ENCODE measurements at regions not wholly inside any gene's neighbourhood (a gene's known extent, or its start where the extent isn't known, plus 50 kb on each side); places are given as distances from the start of the nearest gene placed in this dataset.
"Not testable (repeated sequence)": the region's sequence is repeated elsewhere in the genome, so short reads cannot be mapped to it uniquely, and the experiment has no call there.

DNA sequence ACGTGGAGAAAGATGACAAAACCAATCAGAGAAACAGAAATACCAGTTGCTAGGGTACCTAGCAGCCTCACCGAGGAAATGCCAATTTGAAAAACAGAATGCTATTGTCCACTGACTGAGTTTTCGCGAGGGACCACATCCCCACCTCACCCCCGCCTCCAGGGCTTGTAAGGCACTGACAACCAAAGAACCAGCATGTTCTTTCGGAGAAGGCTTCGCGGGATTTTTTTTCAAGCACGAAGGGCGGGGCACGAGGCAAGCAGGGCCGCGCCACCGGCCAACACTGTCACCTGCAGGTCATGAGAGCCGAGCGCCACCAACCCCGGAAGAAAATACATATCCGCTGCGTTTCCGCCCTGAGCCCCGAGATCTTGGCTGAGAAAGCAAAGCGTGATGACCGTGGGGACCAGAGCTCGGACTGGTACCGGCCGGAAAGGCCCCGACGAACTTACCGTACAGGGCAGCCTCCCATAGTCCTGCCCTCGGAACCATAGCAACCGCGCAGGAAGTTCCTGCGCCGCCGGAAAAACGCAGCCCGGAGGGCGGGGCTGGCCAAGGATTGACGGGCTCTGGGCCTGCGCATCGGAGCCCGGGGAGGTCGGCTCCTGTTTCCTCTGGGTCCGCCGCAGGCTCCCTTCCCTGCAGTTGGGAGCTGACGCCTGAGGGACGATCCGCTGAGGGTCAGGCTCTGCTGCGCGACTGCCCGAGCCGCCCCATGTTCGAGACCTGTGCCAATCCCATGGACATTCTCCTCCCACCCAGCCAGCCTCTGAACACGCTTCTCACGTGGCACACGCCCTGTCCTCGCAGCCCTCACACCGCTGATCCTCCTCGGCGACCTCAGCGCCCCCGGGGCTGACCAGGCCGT is 59.2 kb upstream of the PAGE5 start:
- TF ChIP-seq, protein P1, sequence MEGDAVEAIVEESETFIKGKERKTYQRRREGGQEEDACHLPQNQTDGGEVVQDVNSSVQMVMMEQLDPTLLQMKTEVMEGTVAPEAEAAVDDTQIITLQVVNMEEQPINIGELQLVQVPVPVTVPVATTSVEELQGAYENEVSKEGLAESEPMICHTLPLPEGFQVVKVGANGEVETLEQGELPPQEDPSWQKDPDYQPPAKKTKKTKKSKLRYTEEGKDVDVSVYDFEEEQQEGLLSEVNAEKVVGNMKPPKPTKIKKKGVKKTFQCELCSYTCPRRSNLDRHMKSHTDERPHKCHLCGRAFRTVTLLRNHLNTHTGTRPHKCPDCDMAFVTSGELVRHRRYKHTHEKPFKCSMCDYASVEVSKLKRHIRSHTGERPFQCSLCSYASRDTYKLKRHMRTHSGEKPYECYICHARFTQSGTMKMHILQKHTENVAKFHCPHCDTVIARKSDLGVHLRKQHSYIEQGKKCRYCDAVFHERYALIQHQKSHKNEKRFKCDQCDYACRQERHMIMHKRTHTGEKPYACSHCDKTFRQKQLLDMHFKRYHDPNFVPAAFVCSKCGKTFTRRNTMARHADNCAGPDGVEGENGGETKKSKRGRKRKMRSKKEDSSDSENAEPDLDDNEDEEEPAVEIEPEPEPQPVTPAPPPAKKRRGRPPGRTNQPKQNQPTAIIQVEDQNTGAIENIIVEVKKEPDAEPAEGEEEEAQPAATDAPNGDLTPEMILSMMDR (IDR thresholded peaks at IDR 0.05; ENCODE audit: borderline replicate concordance, insufficient read depth, low read depth, low read length): peak; percentile 67

DNA sequence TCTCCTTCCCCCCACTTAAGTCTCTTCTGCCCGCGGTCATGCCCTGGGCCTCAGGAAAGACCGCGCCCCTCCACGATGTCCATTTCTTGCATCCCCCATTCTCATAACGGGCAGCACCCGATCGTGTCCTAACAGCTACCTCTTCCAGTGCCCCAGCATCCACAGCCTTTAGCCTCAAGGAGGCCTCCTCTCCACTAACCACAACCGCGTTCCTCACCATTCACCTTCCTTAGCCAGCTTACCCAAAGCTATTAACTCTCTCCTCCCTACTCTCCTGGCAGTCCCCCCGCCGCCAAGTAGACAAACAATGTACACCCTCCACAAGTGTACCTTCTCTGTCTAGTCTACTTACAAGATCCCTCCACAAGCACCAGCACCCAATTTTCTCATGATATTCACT is 58.6 kb upstream of the PAGE5 start:
- H3K4me3 ChIP-seq (ENCODE audit: low read depth, low read length): peak overlapping the region; percentile 66
- TF ChIP-seq, protein P1 (IDR thresholded peaks at IDR 0.05; ENCODE audit: borderline replicate concordance, insufficient read depth, low read depth, low read length): no peak

More for the DNA sequence above, 59.2 kb upstream of the PAGE5 start:
- peak overlapping the region; percentile 66 for H3K4me3 ChIP-seq (ENCODE audit: low read depth, low read length)

DNA sequence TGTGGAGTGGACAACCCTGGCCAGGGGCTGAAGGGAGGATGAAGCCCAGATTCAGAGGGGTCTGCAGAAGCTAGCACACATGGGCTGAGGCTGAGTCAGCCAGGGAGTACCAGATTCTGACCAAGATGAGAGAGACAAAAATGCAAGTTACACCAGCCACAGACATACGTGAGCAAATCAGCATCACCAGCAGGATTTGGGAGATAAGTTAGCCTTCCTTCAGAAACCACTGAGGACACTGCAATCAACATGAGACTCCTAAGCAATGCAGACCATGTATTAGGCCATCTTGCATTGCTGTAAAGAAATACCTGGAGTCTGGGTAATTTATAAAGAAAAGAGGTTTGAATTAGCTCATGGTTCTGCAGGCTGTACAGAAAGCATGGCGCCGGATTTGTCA is 57.0 kb upstream of the PAGE5 start:
- TF ChIP-seq, protein P1 (IDR thresholded peaks at IDR 0.05; ENCODE audit: borderline replicate concordance, insufficient read depth, low read depth, low read length): no peak
- H3K4me3 ChIP-seq (ENCODE audit: low read depth, low read length): no peak overlapping the region

DNA sequence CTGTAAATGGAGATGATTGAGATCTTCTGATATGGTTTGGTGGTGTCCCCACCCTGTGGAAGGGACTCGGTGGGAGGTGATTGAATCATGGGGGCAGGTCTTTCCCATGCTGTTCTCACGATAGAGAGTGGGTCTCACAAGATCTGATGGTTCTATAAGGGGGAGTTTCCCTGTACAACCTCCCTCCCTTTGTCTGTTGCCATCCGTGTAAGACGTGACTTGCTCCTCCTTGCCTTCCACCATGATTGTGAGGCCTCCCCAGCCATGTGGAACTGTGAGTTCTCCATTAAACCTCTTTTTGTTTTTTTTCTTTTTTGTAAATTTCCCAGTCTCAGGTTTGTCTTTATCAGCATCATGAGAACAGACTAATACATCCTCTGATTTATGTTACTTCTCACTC is 55.1 kb upstream of the PAGE5 start:
- not testable (repeated sequence) for H3K4me3 ChIP-seq (ENCODE audit: low read depth, low read length)

DNA sequence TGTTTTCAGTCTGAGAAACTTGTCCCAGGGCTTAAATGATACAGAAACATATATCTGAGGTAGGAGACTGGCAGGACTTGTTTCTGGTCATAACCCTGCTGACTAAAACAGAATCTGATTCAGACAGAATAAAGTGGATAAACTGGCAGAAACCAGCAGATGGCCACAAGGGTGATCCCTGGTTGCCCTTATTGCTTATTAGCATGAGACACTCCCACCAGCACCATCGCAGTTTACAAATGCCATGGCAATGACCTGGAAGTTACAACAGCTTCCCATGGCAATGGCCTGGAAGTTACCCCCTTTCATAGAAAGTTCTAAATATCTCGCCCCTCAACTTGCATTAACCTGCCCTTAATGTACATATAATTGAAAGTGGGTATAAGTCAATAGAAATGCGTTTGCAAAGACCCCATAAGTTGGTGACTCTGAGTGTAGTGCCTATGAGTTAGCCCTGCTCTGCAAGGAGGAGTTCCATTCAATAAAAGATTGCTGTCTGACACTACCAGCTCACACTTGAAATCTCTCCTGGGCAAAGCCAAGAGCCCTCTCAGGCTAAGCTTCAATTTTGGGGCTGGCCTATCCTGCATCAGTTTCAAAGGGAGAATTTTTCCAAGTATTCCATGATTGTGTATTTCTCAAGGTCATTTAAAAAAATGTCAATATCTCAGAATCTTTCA is 52.9 kb upstream of the PAGE5 start:
- no peak overlapping the region for H3K4me3 ChIP-seq (ENCODE audit: low read depth, low read length)
- TF ChIP-seq, protein P1 (IDR thresholded peaks at IDR 0.05; ENCODE audit: borderline replicate concordance, insufficient read depth, low read depth, low read length): no peak

DNA sequence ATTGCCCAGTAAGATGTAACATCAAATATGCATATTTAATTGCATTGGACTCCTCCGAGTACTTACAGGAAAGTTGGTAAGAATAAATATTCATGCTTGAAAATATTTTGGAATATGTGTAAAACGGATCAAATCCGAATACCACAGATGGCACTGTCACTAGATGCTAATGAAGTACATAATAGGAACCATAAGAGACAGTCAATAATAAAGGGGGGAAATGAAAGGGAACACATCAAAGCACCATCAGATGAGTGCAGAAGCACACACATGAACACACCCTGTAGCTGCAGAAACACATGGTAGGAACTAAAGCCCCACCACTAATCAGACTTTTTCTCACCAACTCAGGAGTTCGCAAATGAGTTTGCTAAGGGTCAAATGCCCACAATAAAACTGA is 52.2 kb upstream of the PAGE5 start:
- TF ChIP-seq, protein P1 (IDR thresholded peaks at IDR 0.05; ENCODE audit: borderline replicate concordance, insufficient read depth, low read depth, low read length): no peak
- no peak overlapping the region for H3K4me3 ChIP-seq (ENCODE audit: low read depth, low read length)

DNA sequence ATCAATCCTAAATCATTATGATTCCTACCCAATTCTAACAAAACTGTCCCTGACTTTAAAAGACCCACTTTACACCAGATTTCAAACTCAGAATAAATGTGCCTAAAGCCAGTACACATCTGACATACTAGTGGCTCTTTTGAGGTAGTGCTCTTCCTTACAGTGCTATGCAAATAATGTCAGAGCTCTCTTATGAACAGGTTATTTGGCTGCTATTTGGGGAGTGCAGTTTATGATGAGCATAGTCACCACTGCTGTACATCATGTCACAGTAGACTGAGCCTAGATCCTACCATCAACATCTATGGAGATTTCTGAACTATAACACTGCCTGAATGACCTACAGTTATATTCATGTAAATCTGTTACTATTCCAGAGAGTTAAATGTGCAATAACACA is 50.4 kb upstream of the PAGE5 start:
- H3K4me3 ChIP-seq (ENCODE audit: low read depth, low read length): no peak overlapping the region
- TF ChIP-seq, protein P1 (IDR thresholded peaks at IDR 0.05; ENCODE audit: borderline replicate concordance, insufficient read depth, low read depth, low read length): no peak

Data from GM12875 (cell line).